CD4-positive, alpha-beta T cell treated with Interleukin-6 at 100 ng/mL for 8 hours (primary cell): ENCODE measurements at regions not wholly inside any gene's neighbourhood (a gene's known extent, or its start where the extent isn't known, plus 50 kb on each side); places are given as distances from the start of the nearest gene placed in this dataset.

Experiments
- DNase-seq: peaks from one replicate; pipeline ENCODE4 v3.0.0-alpha.2; 2020; ENCODE audit warnings: mixed read lengths, low spot score

DNA sequence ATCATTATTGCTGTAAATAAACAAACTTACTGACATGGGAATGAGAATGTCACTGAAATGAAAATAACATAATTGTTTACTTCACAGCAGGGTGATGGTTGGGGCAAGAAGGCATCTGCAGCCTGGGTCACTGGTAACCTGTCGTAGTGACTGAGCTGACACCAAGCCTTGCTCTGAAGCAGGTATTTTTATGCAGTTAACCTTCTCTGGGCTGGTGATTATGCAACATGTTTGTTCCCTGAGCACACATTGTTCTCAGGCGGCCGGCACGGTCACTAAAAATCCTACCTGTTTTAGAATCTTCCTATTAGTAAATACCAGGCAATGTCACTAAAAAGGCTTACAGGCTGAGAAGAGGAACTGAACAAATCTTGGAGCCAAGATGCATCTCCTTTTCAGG lies 157.7 kb upstream of the NR3C1 start:
- DNase-seq: no peak

DNA sequence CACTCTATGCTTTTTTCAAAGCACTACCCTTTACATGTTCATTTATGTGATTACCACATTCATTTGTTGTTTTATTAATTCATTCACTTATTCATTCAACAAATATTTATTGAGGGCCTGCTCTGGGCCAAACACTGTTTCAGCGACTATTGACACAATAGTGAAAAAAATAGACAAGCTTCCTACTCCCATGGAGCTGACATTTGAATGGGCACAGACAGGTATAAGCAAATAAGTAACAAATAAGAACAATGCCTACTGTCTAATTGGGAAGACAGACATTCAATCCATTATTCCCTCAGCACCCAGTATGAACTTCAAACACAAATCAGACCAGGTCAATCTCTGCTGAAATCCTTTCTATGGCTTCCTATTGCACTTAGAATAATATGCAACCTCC lies 156.9 kb upstream of the NR3C1 start:
- DNase-seq: no peak

DNA sequence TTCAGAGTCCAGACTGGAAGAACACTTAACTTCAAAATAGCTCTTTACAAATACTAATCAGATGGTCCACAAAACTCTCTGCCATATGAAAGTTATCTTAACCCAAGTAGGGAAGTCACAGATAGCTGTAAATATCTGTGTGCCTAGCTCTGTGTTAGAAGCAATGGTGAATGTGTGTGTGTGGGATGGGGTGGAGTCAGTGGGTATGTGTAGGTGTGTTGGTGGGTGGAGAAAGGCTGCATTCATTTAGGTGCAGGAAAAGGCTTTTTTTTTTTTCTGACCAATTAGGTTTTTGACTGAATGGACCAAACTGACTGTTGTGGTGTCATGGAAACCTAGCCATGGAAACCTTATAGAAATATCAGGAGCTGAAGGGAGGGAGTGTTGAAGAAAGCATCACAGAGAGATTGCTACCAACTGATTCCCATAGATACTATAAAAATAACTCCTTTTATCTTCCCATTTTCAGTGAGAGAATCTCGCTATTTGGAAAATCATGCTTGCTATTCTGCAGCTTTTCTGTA lies 156.2 kb upstream of the NR3C1 start:
- no peak for DNase-seq

DNA sequence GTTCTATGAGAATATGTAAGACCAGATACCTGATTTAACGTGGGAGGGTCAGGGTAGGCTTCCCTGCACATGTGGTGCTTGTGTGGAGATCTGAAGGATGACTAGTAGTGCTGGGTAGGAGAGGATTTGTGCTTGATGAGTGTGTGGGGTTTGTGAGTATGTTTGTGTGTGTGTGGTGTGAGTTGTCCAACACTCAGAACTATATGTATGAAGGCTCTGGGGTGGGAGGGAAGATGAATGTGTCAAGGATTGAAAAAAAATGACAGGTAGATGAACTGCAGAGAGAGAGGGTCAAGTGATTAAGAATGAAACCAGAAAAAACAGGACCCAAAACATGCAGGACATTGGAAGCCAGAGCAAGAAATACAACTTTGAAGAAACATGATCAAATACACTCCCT lies 154.6 kb upstream of the NR3C1 start:
- DNase-seq: no peak

DNA sequence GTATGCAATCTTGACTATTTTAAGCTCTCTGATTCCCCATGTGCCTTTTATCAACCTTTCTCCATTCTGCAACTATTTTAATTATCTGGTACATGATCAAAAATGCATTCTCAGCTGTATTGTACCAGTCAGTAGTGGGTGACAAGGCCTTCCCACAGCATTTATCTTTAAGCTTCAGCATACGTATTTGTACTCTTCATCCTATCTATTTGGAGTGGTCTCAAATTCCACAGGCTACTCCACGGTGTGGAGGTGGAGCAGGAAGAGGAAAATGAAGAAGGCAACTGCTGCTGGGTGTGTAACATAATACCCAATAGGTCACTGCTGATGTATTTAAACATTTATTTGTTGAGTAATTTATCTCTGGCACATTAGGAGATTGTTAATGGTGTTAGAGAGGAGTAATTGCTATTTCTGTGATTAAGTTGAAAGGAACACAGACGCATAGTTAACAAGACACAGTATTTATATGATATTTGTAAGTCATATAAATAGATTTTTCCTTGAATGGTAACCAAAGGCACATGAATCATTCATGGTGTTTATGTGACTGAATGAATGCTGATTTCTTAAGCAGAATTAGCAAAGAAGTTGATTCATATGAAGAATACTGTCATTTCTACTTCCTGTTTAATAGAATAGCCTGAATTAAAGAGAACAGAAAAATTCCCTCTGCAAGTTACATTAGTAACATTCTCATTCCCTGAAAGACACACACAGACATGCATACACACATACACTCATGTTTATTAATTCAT lies 153.8 kb upstream of the NR3C1 start:
- DNase-seq: no peak

DNA sequence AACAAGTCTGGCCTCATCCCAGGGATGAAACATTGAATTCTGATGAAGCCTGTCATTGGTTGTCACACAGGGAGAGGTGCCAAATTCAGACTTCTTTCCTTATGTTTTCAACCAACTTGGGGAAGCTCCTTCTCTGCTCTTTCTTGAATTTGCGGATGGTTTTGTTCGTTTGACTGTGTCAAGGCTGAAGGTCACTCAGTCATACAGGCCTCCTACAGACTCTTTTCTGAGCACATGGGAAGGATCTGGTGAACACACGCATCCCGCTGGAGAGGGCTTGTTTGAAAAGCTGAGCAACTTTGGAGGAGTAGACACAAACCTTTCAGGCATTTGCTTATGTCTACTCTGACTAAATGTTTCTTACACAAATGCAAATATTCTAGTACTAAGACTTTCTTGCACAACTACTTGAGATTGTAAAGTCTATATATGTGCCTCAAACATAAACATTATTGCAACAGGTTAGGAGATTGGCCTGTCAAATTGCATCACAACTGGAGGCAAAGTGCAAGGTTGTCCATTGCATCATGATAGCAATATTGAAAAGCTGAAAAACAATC lies 151.5 kb upstream of the NR3C1 start:
- DNase-seq: no peak

DNA sequence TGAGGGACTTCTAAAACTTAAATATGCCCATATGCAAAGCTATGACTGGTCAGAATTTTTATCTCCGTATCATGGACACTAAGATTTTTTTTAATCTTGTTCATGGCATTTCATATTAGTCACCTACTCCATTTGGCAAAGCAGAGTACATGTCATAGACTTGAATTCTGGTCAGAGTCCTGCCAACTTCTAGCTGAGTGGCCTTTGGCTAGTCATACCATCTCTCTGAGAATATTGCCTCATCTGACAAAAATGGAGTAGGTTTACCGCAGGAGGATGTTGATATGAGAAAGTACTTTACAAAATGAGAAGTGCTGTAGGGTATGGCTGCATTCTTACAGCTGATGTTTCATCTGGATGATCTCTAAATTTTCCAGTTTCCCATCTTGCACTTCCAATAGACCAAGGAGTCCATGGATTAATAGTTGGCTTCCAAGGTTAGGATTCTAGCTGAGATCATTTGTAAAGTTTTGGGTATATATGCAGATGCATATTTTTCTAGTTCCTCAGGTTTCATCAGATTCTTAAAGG lies 150.8 kb upstream of the NR3C1 start:
- no peak for DNase-seq

DNA sequence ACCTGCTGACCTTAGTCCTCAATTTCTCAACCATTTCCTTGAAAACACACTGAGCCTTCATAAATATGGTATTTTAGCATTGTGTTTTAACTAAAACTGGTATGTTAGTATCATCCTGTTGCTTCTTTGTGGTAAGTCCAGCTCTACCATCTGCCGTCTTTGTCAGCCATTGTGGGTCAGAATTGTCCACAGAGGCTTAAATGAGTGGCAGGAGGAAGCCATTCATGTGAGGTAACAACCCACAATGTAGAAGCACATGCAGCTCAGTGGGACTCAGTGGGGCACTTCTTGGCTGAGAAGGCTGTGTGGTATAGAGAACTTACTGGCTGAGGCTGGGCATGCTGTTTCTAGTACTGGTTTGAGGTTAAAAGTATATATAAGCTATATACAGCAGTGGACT lies 149.2 kb upstream of the NR3C1 start:
- no peak for DNase-seq

DNA sequence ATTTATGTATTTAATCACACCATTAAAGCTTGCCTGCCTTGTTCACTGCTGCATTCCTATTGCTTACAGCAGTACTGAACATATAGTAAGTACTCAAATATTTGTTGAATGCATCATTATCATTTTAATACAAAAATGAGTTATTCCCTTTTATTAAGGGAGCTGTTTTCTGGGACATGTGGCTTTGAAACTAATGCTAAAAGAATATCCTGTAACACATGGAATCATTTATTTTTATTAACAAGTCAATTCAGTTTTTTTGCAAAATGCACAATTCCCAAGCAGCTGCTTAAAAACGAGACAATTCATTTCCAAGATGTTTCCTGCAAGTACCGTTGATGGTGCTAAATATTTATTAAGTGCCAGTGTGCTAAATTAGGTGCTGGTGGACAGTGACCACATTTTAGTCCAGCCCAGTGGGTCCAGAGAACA lies 148.3 kb upstream of the NR3C1 start:
- no peak for DNase-seq

DNA sequence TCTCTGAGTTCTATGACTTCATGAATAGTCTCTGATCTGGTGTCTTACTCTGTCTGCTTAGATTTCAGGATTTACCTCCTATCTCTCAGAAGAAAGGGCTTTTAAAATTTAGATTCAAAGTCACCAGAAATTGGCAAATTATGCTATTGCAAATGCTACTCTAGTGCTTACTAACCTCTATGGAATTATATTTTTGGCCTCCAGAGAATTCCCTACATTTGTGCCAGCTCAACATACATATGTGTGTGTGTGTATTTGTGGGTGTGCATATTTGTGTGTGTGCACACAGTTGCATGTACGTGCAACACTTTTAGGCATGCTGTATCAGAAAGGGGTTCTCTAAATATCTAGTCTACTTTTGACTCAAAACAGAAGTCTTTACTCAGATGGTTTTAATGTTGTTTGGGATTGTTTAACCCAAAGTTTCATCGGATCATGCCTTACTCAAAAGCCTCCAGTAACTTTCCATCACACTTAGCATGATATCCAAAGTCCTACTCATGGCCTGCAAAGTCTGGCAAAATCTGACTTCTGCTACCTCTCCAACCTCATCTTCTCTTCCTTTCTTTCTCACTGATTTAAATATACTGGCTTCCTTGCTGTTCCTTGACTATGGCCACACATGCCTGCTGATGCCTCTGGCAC lies 147.6 kb upstream of the NR3C1 start:
- DNase-seq: no peak

DNA sequence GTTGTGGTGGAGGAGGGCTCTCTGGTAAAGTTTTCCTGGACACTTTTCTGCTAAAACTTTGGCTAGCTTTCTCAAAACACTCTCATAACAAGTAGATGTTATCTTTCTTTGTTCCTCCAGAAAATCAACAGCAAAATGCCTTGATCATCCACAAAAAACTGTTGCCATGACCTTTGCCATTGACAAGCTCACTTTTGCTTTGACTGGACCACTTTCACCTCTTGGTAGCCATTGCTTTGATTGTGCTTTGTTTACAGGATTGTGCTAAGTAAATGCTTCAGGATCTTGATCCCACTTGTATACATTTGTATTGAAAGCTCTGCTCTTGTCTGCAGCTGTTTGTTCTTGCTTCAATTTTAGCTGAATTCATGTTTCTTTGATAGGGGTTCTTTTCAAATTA lies 143.9 kb upstream of the NR3C1 start:
- no peak for DNase-seq

DNA sequence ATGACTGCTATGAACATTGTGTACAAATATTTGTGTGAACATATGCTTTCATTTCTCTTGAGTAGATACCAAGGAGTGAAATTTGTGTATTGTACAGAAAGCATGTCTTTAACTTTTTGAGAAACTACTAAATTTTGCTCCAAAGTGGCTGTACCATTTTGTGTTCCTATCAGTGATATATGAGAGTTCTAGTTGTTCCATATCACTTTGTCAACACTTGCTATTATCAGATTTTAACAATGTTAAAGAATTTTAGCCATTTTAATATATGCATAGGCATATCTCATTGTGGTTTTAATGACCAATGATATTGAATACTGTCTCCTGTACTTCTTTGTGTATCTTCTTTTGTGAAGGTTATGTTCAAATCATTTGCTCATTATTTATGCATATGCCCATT lies 142.9 kb upstream of the NR3C1 start:
- no peak for DNase-seq

DNA sequence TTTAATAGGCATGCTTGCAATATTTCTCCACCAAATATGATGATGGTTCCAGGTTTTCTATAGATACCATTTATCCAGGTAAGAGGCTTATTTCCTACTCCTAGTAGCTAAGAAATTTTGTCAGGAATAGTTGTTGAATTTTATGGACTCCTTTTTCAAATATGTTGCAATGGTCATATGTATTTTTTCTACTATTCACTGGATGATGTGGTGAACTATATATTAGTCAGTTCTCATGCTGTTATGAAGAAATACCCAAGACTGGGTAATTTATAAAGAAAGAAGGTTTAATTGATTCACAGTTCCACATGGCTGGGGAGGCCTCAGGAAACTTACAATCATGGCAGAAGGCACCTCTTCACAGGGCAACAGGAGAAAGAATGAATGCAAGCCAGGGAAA lies 141.1 kb upstream of the NR3C1 start:
- no peak for DNase-seq

DNA sequence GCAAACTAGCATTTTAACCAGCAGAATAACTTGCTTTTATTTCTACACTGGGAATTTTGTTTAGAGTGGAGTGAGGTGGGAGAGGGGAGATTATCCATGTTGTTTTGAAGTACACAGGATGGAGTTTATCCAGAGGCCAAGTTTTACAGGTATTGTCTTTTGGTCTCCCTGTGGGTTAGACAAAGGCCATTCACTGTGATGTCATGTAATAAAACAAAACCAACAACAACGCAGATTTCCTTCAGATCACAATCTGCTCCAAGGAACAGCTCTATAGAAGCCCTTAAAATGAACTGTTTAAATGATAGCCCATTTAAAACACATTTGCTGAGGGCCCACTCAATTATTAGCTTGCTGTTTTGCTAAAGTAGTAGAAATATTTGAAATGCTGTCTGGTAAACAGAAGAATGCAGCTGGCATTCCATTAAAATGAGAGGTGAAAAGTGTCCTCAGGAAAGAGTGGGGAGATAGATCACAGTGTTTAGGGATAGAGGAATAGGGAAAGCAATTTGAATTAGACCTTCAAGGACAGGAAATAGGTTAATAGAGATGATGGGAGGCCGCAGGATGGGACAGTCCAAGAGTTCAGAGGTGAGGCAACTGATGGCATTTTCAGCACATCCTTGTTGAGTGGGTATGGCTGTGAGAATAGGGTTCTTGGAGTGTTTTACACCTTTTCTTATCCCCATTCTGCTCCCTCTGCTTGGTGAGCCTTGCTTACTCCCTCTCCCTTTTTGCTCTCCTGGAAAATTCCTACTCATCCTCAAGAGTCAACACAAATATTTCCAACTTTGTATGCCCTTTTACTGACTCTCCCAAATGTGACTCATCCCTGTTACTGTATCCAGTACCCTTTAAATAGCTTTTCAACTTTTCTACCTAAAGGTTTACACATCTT lies 140.1 kb upstream of the NR3C1 start:
- DNase-seq: no peak

DNA sequence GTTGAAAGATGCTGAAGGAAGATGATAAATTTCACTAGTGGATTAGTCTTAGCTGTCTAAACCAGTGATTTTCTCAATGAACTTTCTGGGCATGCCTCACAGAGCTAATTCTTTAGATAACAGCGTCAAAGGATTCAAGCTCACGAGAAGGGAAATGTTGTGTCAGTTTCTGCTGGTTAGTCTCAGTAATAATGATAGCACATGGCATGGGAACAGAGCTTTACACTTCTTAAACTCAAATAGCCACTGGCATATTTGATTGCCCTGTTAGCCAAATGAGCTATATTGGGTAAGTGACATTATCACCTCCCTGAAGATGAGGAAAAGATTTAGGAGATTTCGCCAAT lies 139.3 kb upstream of the NR3C1 start:
- DNase-seq: no peak

DNA sequence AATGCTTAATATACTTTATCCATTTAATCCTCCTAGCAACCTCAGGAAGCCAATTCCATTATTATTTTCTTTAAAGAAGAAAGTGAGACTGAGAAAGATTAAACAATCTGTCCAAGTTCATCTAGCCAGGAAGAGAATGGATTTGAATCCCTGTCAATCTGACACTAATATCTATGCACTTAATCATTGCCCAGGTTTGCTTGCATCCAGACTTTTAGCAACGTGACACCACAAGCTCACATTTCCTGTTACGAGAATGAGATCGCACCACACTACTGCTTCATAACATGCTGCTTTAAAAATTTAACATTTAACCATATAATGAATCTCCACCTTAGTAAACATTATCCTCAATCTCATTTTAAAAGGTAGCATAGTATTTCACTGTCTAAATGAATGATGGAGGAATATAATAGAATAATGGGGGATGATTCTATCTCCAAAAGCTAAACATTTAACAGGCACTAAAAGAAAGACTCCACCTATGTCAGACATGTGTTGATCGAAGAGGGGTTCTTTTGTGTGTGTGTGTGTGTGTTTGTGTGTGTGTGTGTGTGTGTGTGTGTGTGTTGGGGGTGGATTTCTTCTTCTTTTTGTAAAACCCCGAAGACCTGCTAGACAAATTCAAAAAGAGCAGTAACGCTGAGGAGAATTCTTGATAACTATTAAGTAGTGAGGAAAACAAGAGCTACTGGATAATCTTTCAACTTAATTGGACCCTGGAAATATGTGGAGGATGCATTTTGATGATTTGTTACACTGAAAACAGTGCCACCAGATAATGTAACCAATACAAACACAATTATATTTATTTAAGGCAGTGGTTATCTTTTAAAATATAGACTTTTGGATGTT lies 138.7 kb upstream of the NR3C1 start:
- no peak for DNase-seq

DNA sequence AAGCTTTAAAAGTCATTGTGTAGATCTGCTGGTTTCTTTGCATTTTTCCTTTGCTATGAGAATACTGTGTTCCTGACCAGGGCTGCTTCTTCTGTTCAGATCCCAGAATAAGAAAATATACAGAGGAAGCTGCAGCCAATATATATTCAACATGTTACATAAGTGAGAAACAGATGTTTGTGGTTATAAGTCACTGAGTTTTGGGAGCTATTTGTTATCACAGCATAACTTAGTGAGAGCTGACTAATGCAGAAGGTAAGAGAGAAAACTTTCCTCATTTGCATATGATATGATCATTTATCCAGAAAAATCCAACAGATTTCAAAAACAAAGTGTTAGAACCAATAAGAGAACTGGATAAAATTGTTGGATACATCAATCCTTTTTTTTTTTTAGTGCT lies 136.3 kb upstream of the NR3C1 start:
- DNase-seq: no peak

DNA sequence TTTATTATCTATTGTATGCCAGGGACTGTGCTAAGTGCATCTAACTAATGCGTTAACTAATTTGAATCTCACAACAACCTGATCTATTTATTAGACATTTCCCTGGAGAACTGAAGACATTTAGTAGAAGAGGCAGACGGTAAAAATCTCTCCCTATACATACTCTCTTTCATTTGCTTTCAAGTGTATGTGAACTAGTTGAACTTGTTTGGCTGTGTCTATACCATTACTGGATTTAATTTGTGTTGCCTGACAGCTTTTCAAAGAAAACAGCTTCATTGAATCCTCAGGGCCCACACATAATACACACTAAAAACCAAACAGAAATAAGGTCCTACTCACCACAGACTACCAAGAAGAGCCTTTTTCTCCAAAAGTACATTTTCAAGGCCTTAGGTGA lies 133.6 kb upstream of the NR3C1 start:
- DNase-seq: no peak

DNA sequence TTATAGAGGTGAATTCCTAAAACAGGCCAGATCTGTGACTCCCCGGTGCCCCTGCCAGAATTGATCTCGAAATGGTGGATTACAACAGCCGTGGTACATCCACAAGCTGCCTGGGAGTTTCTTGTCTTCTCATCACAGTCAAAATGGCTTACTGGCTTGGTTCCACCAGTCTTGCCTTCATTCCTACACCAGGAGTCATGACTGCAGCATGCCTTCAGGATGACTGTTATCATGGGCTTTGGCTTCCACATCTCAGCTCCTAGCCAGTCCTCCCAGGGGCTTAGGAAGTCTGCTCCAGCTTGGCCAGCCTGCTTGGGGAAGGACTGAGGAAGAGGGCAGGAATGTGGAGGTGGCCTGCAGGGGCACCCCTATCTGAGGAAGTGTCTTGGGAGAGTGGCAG lies 132.9 kb upstream of the NR3C1 start:
- no peak for DNase-seq

DNA sequence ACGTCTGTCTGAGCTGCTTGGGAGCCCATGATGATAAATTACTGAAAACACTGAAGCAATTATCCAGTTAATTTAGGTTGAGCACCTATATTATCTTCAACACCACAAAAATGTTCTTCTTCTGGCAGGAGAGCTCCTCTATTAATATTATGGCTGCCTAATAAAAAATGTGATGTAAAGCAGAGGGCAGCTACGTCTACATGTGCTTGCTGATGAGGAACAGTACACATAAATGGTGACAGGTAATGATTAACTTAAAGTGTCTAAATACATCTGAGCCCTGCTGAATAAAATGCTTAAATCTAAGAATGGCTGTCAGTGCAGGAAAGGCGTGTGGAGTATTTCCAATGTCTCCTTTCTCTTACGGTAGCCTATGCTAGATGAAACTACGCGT lies 131.3 kb upstream of the NR3C1 start:
- DNase-seq: no peak
